ENCODE measurements at regions not wholly inside any gene's neighbourhood (a gene's known extent, or its start where the extent isn't known, plus 50 kb on each side); places are given as distances from the start of the nearest gene placed in this dataset.

DNA sequence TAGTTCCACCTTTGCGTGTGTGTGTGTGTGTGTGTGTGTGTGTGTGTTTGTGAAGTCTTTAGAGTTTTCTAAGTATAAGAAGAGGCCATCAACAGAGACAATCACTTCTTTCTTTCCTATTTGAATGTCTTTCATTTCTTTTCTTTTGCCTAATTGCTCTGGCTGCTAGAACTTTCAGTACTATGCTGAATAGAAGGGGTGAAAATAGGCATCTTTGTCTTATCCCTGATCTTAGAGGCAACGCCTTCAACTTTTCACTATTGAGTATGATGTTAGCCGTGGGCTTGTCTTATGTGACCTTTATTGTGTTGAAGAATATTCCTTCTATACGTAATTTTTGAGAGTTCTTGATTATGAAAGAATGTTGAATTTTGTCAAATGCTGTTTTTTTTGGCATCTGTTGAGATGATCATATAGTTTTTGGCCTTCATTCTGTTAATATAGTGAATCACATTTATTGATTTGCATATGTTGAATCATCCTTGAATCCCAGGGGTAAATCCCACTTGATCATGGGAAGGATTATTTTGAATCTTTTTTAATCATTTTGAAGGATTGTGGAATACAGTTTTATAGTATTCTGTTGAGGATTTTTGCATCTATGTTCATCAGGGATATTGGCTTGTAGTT is 134.8 kb upstream of the CD180 start:
- no peak for DNase-seq (ENCODE audit: low read depth in 4 of 4, low spot score in 3 of 4)

- no peak for DNase-seq (ENCODE audit: low read depth in 4 of 4, low spot score in 3 of 4)
These were observed 123.5 kb upstream of the CD180 start for GRCh38 chr5:67319935-67320725.

- DNase-seq (ENCODE audit: low read depth in 4 of 4, low spot score in 3 of 4) = no peak
These were observed 122.1 kb upstream of the CD180 start for GRCh38 chr5:67318746-67319145.

DNA sequence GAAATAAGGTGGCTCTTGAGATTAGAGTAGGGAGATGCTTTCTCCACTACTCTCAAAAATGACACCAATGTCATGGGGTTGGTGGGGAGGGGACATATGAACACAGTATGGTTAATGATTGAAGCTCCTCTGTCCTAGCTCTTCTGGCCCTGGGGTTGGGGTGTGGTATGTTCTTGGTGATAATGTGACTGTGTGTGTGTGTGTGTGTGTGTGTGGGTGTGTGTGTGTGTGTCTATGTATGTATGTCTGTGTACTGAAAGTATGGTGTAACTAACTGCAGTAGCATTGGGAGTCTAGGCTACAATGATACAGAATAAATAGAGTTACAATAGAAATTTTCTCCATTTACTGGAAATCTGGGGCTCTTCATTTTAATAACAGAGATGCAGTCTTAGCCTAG is 121.0 kb upstream of the CD180 start:
- DNase-seq (ENCODE audit: low read depth in 4 of 4, low spot score in 3 of 4) = no peak

- DNase-seq (ENCODE audit: low read depth in 4 of 4, low spot score in 3 of 4) = no peak
These were observed 120.1 kb upstream of the CD180 start for GRCh38 chr5:67316695-67317094.

DNA sequence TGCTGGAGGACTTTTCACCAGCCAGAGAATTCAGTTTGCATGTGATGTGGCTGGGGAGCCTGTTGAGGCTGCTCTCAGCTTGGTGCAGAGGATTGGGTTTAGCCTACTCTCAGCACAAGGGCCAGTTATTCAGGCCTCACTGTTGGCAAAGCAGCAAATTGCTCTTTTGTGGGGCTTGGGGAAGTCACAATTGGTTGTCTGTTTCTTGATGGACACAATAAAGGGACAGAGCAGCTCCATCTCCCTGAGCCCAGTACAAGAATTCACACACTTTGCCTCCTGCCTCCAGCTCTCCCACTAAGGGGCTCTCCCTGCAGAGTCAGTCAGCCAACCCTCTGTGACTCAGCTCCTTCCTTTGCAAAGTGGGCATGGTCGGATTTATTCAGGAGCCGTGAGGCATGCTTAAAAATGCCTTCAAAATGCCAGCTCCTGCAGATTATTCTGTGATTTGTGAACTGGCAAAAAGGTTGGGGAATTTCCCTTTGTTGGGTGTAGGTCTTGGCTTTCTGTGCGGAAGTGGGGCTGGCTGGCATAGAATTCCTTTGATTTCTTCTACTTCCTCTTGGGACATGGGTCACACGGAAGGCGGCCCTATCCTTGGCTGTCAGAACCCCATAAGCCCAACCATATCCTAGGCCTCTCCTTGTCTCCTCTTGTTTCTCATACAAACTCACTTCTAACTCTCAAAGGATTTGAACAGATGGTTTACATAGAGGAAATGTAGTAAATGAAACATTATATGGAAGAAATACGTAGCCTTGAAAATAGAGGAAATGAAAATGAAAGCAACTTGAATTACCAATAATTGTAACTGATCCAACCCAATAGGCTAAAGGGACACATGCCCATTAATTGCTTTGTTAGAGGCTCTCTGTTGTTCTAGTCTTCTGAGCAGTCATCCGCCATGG is 118.7 kb upstream of the CD180 start:
- DNase-seq (ENCODE audit: low read depth in 4 of 4, low spot score in 3 of 4) = no peak

- no peak for DNase-seq (ENCODE audit: low read depth in 4 of 4, low spot score in 3 of 4)
These were observed 115.1 kb upstream of the CD180 start for GRCh38 chr5:67311701-67312100.

- DNase-seq (ENCODE audit: low read depth in 4 of 4, low spot score in 3 of 4) = no peak
These were observed 114.6 kb upstream of the CD180 start for GRCh38 chr5:67311208-67311607.

GRCh38 chr5:67310740-67311139 is 114.1 kb upstream of the CD180 start:
- no peak for DNase-seq (ENCODE audit: low read depth in 4 of 4, low spot score in 3 of 4)

GRCh38 chr5:67310169-67310568 is 113.6 kb upstream of the CD180 start:
- DNase-seq (ENCODE audit: low read depth in 4 of 4, low spot score in 3 of 4) = no peak

- no peak for DNase-seq (ENCODE audit: low read depth in 4 of 4, low spot score in 3 of 4)
These were observed 112.5 kb upstream of the CD180 start for GRCh38 chr5:67308988-67309688.

GRCh38 chr5:67306965-67307607 is 110.5 kb upstream of the CD180 start:
- DNase-seq (ENCODE audit: low read depth in 4 of 4, low spot score in 3 of 4) = no peak

GRCh38 chr5:67305913-67306710 is 109.5 kb upstream of the CD180 start:
- no peak for DNase-seq (ENCODE audit: low read depth in 4 of 4, low spot score in 3 of 4)

DNA sequence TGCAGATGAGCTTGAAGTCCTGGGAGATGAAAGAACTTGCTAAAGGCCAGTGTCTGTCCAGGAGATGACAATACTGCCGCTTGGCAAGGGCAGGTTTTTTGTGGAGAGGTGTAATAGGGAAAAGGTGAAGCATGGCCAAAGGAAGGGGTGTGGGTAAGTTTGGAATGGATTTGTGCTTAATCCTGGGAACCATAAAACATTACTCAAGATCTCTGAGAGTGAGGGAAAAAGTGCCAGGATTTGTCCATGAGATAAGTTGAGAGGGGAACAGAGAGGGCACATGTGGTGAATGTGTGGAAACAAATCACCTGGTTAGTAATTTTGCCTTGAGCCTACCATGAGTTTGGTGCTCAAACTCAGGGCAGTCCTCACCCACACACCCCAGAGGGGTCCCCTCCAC is 108.8 kb upstream of the CD180 start:
- DNase-seq (ENCODE audit: low read depth in 4 of 4, low spot score in 3 of 4) = no peak

GRCh38 chr5:67303356-67303755 is 106.8 kb upstream of the CD180 start:
- DNase-seq (ENCODE audit: low read depth in 4 of 4, low spot score in 3 of 4) = no peak

DNA sequence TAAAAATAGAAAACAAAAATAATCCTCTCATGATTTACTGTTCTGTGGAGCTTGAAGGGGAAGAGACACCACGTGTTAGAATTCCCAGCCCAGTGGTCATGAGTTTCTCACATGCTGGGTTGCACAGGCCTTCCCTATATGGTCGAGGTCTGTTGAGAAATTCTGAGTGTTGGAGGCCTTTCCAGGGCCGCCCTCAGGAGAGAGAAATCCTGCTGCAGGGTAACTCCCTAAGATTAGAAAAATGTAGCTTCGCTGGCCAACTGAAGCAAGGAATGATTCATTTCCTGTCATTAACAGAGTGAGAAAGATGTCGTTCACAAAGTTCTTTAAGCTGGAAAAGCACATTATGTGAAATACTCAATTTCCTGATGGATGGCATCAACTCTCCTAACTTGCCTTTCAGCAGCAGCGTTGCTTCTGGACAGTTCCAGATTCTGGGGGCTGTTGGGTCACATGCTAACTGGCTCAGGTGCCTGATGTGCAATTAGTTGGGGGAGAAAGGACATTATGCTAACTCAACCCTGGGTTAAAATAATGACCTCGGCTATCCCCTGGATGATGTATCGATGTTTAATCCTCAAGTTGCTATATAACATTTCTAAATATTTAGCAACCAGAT is 104.8 kb upstream of the CD180 start:
- DNase-seq (ENCODE audit: low read depth in 4 of 4, low spot score in 3 of 4) = no peak

- no peak for DNase-seq (ENCODE audit: low read depth in 4 of 4, low spot score in 3 of 4)
These were observed 103.7 kb upstream of the CD180 start for GRCh38 chr5:67300326-67300725.

GRCh38 chr5:67299231-67299735 is 102.7 kb upstream of the CD180 start:
- DNase-seq (ENCODE audit: low read depth in 4 of 4, low spot score in 3 of 4) = no peak

Measured in right renal pelvis (tissue), 4 donors.